SK-N-SH (cell line): ENCODE measurements at regions not wholly inside any gene's neighbourhood (a gene's known extent, or its start where the extent isn't known, plus 50 kb on each side); places are given as distances from the start of the nearest gene placed in this dataset.

Source experiments
- CTCF ChIA-PET: fragments of 300-600, 350-600 bp; formaldehyde crosslinking; extraction: SDS; loops from one replicate; lab custom pipeline; 2021; lab: Yijun Ruan, JAX
- POLR2A ChIA-PET: fragments of 350-600 bp; sonication (Branson Sonifier 250); formaldehyde crosslinking; extraction: SDS; loops from one replicate; lab custom pipeline; 2020; ENCODE audit warnings: antibody characterized with exemption, inconsistent platforms; lab: Yijun Ruan, JAX
- DNase-seq: peaks from one replicate; pipeline ENCODE4 v3.0.0; 2012
- H2AFZ ChIP-seq: fragments of 200-600 bp; sonication (generic); 2 replicates; pipeline ENCODE4 v1.8.1; 2016; ENCODE audit warnings: antibody characterized with exemption, mild to moderate bottlenecking, low read depth
- H3F3A ChIP-seq: fragments of 200-600 bp; sonication (generic); replicated peaks from 2 replicates; pipeline ENCODE3; 2016; ENCODE audit warnings: antibody characterized with exemption, mild to moderate bottlenecking; ENCODE audit not compliant: insufficient read depth
- H3K27ac ChIP-seq, 2 experiments: fragments of 200-500 bp in 1 of 2; fragments of 200-600 bp in 1 of 2; sonication (Bioruptor generic) in 1 of 2; sonication (generic), shearing (Covaris generic) in 1 of 2; 2 replicates each; pipeline versions ENCODE4 v1.5.1 to v1.6.1; 2014 to 2016; ENCODE audit warnings: low read depth in 2 of 2, inconsistent platforms in 1 of 2, low read length in 1 of 2, mild to moderate bottlenecking in 1 of 2, mixed read lengths in 1 of 2
- H3K27me3 ChIP-seq: fragments of 200-600 bp; sonication (generic), shearing (Covaris generic); 2 replicates; pipeline ENCODE4 v1.6.1; 2016; ENCODE audit warnings: mixed run types; ENCODE audit not compliant: insufficient read depth
- H3K36me3 ChIP-seq, 2 experiments: fragments of 200-500 bp in 1 of 2; fragments of 200-600 bp in 1 of 2; sonication (Bioruptor generic) in 1 of 2; sonication (generic) in 1 of 2; replicated peaks in 1 of 2; 2 replicates each; pipeline versions ENCODE3 to v1.5.1; 2014 to 2016; ENCODE audit warnings: low read length in 1 of 2, mild to moderate bottlenecking in 1 of 2; ENCODE audit not compliant: insufficient read depth in 2 of 2, control insufficient read depth in 1 of 2
- H3K4me1 ChIP-seq, 2 experiments: fragments of 200-500 bp in 1 of 2; fragments of 200-600 bp in 1 of 2; sonication (Bioruptor generic) in 1 of 2; sonication (generic), shearing (Covaris generic) in 1 of 2; 2 replicates each; pipeline versions ENCODE4 v1.5.1 to v1.6.1; 2014 to 2016; ENCODE audit warnings: low read depth in 1 of 2, low read length in 1 of 2, mixed run types in 1 of 2; ENCODE audit not compliant: insufficient read depth in 2 of 2, control insufficient read depth in 1 of 2
- H3K4me2 ChIP-seq: fragments of 200-600 bp; sonication (generic), shearing (Covaris generic); 2 replicates; pipeline ENCODE4 v1.6.1; 2017; ENCODE audit warnings: mixed run types
- H3K4me3 ChIP-seq, 2 experiments: fragments of 200-500 bp in 1 of 2; fragments of 200-600 bp in 1 of 2; sonication (Bioruptor generic) in 1 of 2; sonication (generic), shearing (Covaris generic) in 1 of 2; 2 replicates each; pipeline versions ENCODE4 v1.5.1 to v1.8.1; 2014 to 2016; ENCODE audit warnings: low read depth in 2 of 2, inconsistent platforms in 1 of 2, low read length in 1 of 2, mild to moderate bottlenecking in 1 of 2, mixed read lengths in 1 of 2, moderate library complexity in 1 of 2
- H3K79me2 ChIP-seq: fragments of 200-600 bp; sonication (generic); 2 replicates; pipeline ENCODE4 v1.8.1; 2017; ENCODE audit warnings: mild to moderate bottlenecking; ENCODE audit not compliant: insufficient read depth
- H3K9ac ChIP-seq: fragments of 200-600 bp; sonication (generic); 2 replicates; pipeline ENCODE4 v1.6.1; 2017; ENCODE audit warnings: mixed run types
- H3K9me2 ChIP-seq: fragments of 200-600 bp; sonication (generic); 2 replicates; pipeline ENCODE4 v1.6.1; 2017; ENCODE audit warnings: mixed run types
- H3K9me3 ChIP-seq: fragments of 200-600 bp; sonication (generic); 2 replicates; pipeline ENCODE4 v1.6.1; 2017; ENCODE audit warnings: mixed run types, mild to moderate bottlenecking, moderate library complexity
- H4K20me1 ChIP-seq: fragments of 200-600 bp; sonication (generic); 2 replicates; pipeline ENCODE4 v1.6.1; 2017; ENCODE audit warnings: mild to moderate bottlenecking, mixed run types; ENCODE audit not compliant: insufficient read depth
- EZH2phosphoT487 ChIP-seq: fragments of 200-600 bp; sonication (generic); IDR thresholded peaks from 2 replicates; pipeline ENCODE4 v1.6.1; 2017; ENCODE audit warnings: low read depth, mixed run types, mild to moderate bottlenecking, antibody characterized with exemption, moderate library complexity, borderline replicate concordance
- FOSL2 ChIP-seq: IDR thresholded peaks from 2 replicates; pipeline ENCODE4 v1.4.0; 2012; ENCODE audit warnings: low read depth, mild to moderate bottlenecking, moderate library complexity, borderline replicate concordance
- FOXJ3 ChIP-seq: sonication (generic); formaldehyde crosslinking; IDR thresholded peaks from 2 replicates; pipeline ENCODE4 v1.5.1; 2020; ENCODE audit warnings: mild to moderate bottlenecking, missing genetic modification reagents
- GABPA ChIP-seq: IDR thresholded peaks from 2 replicates; pipeline ENCODE4 v1.4.0; 2012; ENCODE audit warnings: low read depth, mild to moderate bottlenecking
- GATA2 ChIP-seq: sonication (generic); formaldehyde crosslinking; IDR thresholded peaks from 2 replicates; pipeline ENCODE4 v1.5.0; 2020; ENCODE audit warnings: mild to moderate bottlenecking, missing genetic modification reagents
- MAX ChIP-seq: IDR thresholded peaks from 2 replicates; pipeline ENCODE4 v1.4.0; 2012; ENCODE audit warnings: low read depth
- MEF2A ChIP-seq: IDR thresholded peaks from 2 replicates; pipeline ENCODE4 v1.4.0; 2012; ENCODE audit warnings: low read depth, borderline replicate concordance
- NRF1 ChIP-seq: IDR thresholded peaks from 2 replicates; pipeline ENCODE4 v1.6.1; 2012; ENCODE audit warnings: low read depth, mild to moderate bottlenecking, low read length
- PBX3 ChIP-seq: IDR thresholded peaks from 2 replicates; pipeline ENCODE4; 2012
- RAD21 ChIP-seq: IDR thresholded peaks from 2 replicates; pipeline ENCODE4 v1.6.1; 2012; ENCODE audit warnings: mild to moderate bottlenecking, low read length
- RCOR1 ChIP-seq: fragments of 150-350 bp; IDR thresholded peaks from 2 replicates; pipeline ENCODE4 v1.6.1; 2017; ENCODE audit warnings: antibody characterized with exemption, low read length
- RFX5 ChIP-seq: IDR thresholded peaks from 2 replicates; pipeline ENCODE4 v1.6.1; 2012; ENCODE audit warnings: mild to moderate bottlenecking, improper control_type of control experiment, low read length
- TAF1 ChIP-seq: IDR thresholded peaks from 2 replicates; pipeline ENCODE4 v1.6.1; 2012; ENCODE audit warnings: low read depth, mild to moderate bottlenecking, low read length, moderate library complexity, borderline replicate concordance
- WGBS: methylation state at CpG from one replicate; pipeline ENCODE4 v1.1.6; 2017; ENCODE audit warnings: low lambda C conversion rate; 5-methylcytosine and 5-hydroxymethylcytosine counted together
- TF ChIP-seq, protein P1 (sequence below): fragments of 150-350 bp; IDR thresholded peaks from 2 replicates; pipeline ENCODE4 v1.6.1; 2017; ENCODE audit warnings: antibody characterized with exemption, low read length, low read depth, borderline replicate concordance
- TF ChIP-seq, protein P2 (sequence below): IDR thresholded peaks from 2 replicates; pipeline ENCODE4 v1.6.1; 2012; ENCODE audit warnings: mild to moderate bottlenecking, low read depth, low read length, moderate library complexity
- TF ChIP-seq, protein P3 (sequence below): fragments of 200-600 bp; sonication (generic); IDR thresholded peaks from 2 replicates; pipeline ENCODE4 v1.6.1; 2017; ENCODE audit warnings: antibody characterized with exemption, mild to moderate bottlenecking, moderate library complexity

- Histone ChIP-seq H3K4me2 (no peak overlapping the region), H3K9ac (no peak overlapping the region), H2AFZ (no peak overlapping the region), H3K36me3 (no peaks in the 10 kb centered on the region), H3K79me2 (no peaks in the 10 kb centered on the region), H3K9me2 (no peaks in the 10 kb centered on the region), H3K27ac (no peak overlapping the region)
- TF ChIP-seq NRF1 (no peak), GATA2 (CRISPR knock-in tag) (no peak), PBX3 (no peak), FOXJ3 (CRISPR knock-in tag) (no peak), RCOR1 (no peak), RAD21 (no peak), FOSL2 (no peak), GABPA (no peak), TAF1 (no peak), EZH2phosphoT487 (no peak), RFX5 (no peak), MEF2A (no peak), MAX (no peak)
- TF ChIP-seq, protein P1, sequence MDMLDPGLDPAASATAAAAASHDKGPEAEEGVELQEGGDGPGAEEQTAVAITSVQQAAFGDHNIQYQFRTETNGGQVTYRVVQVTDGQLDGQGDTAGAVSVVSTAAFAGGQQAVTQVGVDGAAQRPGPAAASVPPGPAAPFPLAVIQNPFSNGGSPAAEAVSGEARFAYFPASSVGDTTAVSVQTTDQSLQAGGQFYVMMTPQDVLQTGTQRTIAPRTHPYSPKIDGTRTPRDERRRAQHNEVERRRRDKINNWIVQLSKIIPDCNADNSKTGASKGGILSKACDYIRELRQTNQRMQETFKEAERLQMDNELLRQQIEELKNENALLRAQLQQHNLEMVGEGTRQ = no peak
- TF ChIP-seq, protein P2, sequence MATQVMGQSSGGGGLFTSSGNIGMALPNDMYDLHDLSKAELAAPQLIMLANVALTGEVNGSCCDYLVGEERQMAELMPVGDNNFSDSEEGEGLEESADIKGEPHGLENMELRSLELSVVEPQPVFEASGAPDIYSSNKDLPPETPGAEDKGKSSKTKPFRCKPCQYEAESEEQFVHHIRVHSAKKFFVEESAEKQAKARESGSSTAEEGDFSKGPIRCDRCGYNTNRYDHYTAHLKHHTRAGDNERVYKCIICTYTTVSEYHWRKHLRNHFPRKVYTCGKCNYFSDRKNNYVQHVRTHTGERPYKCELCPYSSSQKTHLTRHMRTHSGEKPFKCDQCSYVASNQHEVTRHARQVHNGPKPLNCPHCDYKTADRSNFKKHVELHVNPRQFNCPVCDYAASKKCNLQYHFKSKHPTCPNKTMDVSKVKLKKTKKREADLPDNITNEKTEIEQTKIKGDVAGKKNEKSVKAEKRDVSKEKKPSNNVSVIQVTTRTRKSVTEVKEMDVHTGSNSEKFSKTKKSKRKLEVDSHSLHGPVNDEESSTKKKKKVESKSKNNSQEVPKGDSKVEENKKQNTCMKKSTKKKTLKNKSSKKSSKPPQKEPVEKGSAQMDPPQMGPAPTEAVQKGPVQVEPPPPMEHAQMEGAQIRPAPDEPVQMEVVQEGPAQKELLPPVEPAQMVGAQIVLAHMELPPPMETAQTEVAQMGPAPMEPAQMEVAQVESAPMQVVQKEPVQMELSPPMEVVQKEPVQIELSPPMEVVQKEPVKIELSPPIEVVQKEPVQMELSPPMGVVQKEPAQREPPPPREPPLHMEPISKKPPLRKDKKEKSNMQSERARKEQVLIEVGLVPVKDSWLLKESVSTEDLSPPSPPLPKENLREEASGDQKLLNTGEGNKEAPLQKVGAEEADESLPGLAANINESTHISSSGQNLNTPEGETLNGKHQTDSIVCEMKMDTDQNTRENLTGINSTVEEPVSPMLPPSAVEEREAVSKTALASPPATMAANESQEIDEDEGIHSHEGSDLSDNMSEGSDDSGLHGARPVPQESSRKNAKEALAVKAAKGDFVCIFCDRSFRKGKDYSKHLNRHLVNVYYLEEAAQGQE = no peak
- TF ChIP-seq, protein P3, sequence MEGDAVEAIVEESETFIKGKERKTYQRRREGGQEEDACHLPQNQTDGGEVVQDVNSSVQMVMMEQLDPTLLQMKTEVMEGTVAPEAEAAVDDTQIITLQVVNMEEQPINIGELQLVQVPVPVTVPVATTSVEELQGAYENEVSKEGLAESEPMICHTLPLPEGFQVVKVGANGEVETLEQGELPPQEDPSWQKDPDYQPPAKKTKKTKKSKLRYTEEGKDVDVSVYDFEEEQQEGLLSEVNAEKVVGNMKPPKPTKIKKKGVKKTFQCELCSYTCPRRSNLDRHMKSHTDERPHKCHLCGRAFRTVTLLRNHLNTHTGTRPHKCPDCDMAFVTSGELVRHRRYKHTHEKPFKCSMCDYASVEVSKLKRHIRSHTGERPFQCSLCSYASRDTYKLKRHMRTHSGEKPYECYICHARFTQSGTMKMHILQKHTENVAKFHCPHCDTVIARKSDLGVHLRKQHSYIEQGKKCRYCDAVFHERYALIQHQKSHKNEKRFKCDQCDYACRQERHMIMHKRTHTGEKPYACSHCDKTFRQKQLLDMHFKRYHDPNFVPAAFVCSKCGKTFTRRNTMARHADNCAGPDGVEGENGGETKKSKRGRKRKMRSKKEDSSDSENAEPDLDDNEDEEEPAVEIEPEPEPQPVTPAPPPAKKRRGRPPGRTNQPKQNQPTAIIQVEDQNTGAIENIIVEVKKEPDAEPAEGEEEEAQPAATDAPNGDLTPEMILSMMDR = no peak
- TF ChIP-seq, all 33 proteins: peak for 0
- Histone ChIP-seq H3F3A (no peaks in the 10 kb centered on the region), H3K9me3 (no peaks in the 10 kb centered on the region), H3K4me3 (no peak overlapping the region), H3K27me3 (no peaks in the 10 kb centered on the region), H3K4me1 (no peaks in the 10 kb centered on the region), H4K20me1 (no peaks in the 10 kb centered on the region)
- POLR2A ChIA-PET = no interaction called here
- no peak for DNase-seq
- CTCF ChIA-PET = no interaction called here
- WGBS = 7% methylated on average over 3 of the region's 3 CpGs
These were observed 373.0 kb upstream of the SLITRK1 start for GRCh38 chr13:84255226-84255797.
